ENCODE measurements at regions not wholly inside any gene's neighbourhood (a gene's known extent, or its start where the extent isn't known, plus 50 kb on each side); places are given as distances from the start of the nearest gene placed in this dataset.
A peak's percentile ranks its signal among the peaks of the same experiment; 100 is the strongest.

GRCh38 chr10:120700426-120700825 is 150.7 kb upstream of the WDR11 start:
- intact Hi-C loops (cut with DNase I): no loop called here

GRCh38 chr10:120701381-120701780 is 149.8 kb upstream of the WDR11 start:
- DNase-seq: no peak
- intact Hi-C loops (cut with DNase I): no loop called here

More at GRCh38 chr10:120700426-120700825, 150.7 kb upstream of the WDR11 start:
- no peak for DNase-seq

GRCh38 chr10:120702032-120702431 is 149.1 kb upstream of the WDR11 start:
- intact Hi-C loops (cut with DNase I): no loop called here
- DNase-seq: no peak

- intact Hi-C loops (cut with DNase I): no loop called here
- no peak for DNase-seq
These were observed 145.9 kb upstream of the WDR11 start for GRCh38 chr10:120705309-120705708.

GRCh38 chr10:120710076-120710475 is 141.1 kb upstream of the WDR11 start:
- no peak for DNase-seq
- intact Hi-C loops (cut with DNase I): no loop called here

GRCh38 chr10:120711860-120712259 is 139.3 kb upstream of the WDR11 start:
- DNase-seq: no peak
- intact Hi-C loops (cut with DNase I): no loop called here

GRCh38 chr10:120713573-120714205 is 137.5 kb upstream of the WDR11 start:
- no peak for DNase-seq
- intact Hi-C loops (cut with DNase I): no loop called here

- intact Hi-C loops (cut with DNase I): no loop called here
- no peak for DNase-seq
These were observed 136.0 kb upstream of the WDR11 start for GRCh38 chr10:120715171-120715570.

- intact Hi-C loops (cut with DNase I): no loop called here
These were observed 131.8 kb upstream of the WDR11 start for GRCh38 chr10:120719333-120719732.

GRCh38 chr10:120727001-120727400 is 124.2 kb upstream of the WDR11 start:
- no peak for DNase-seq
- intact Hi-C loops (cut with DNase I): no loop called here

More at GRCh38 chr10:120719333-120719732, 131.8 kb upstream of the WDR11 start:
- no peak for DNase-seq

- intact Hi-C loops (cut with DNase I): no loop called here
- DNase-seq: no peak
These were observed 121.6 kb upstream of the WDR11 start for GRCh38 chr10:120729547-120729946.

GRCh38 chr10:120732067-120732466 is 119.1 kb upstream of the WDR11 start:
- DNase-seq: no peak
- intact Hi-C loops (cut with DNase I): loop anchor here (10.0 kb wide), 1 partner anchor 307 kb away; no protein-coding TSS in a partner anchor

- intact Hi-C loops (cut with DNase I): loop anchor here (10.0 kb wide), 1 partner anchor 308 kb away; no protein-coding TSS in a partner anchor
- no peak for DNase-seq
These were observed 118.4 kb upstream of the WDR11 start for GRCh38 chr10:120732643-120733313.

GRCh38 chr10:120734483-120735078 is 116.6 kb upstream of the WDR11 start:
- DNase-seq: no peak
- intact Hi-C loops (cut with DNase I): loop anchor here (10.0 kb wide), 1 partner anchor 310 kb away; no protein-coding TSS in a partner anchor

- intact Hi-C loops (cut with DNase I): loop anchor here (10.0 kb wide), 1 partner anchor 311 kb away; no protein-coding TSS in a partner anchor
- DNase-seq: no peak
These were observed 115.8 kb upstream of the WDR11 start for GRCh38 chr10:120735315-120735714.

GRCh38 chr10:120735773-120736371 is 115.3 kb upstream of the WDR11 start:
- DNase-seq: peak in 1 of 42 donors; percentile 20
- intact Hi-C loops (cut with DNase I): loop anchor here (10.0 kb wide), 1 partner anchor 311 kb away; no protein-coding TSS in a partner anchor

GRCh38 chr10:120736377-120736776 is 114.8 kb upstream of the WDR11 start:
- intact Hi-C loops (cut with DNase I): loop anchor here (10.0 kb wide), 1 partner anchor 312 kb away; no protein-coding TSS in a partner anchor
- no peak for DNase-seq

GRCh38 chr10:120738658-120739057 is 112.5 kb upstream of the WDR11 start:
- DNase-seq: no peak
- intact Hi-C loops (cut with DNase I): loop anchor here (10.0 kb wide), 1 partner anchor 314 kb away; no protein-coding TSS in a partner anchor

- DNase-seq: no peak
These were observed 109.8 kb upstream of the WDR11 start for GRCh38 chr10:120741396-120741795.

GRCh38 chr10:120742373-120742772 is 108.8 kb upstream of the WDR11 start:
- intact Hi-C loops (cut with DNase I): no loop called here
- DNase-seq: no peak

More at GRCh38 chr10:120741396-120741795, 109.8 kb upstream of the WDR11 start:
- intact Hi-C loops (cut with DNase I): no loop called here

All from head of caudate nucleus (tissue), 42 donors.